Adrenal gland (tissue), 9 donors: ENCODE measurements at regions not wholly inside any gene's neighbourhood (a gene's known extent, or its start where the extent isn't known, plus 50 kb on each side); places are given as distances from the start of the nearest gene placed in this dataset.

ENCODE experiments used
- DNase-seq, 7 donors: peaks; one replicate each; pipeline ENCODE4 v3.0.0-alpha.2; 2019 to 2020
- H3K27ac ChIP-seq, 5 donors: fragments of 200-600 bp; sonication (generic) in 4 of 5; 1 replicate in 3 of 5; 2 replicates in 2 of 5; pipeline versions ENCODE4 v1.5.1 to v1.8.0; 2016 to 2020; ENCODE audit warnings: mild to moderate bottlenecking in 1 of 5
- H3K27me3 ChIP-seq: fragments of 200-600 bp; 2 replicates; pipeline ENCODE4 v1.8.0; 2021
- H3K36me3 ChIP-seq, 2 donors: fragments of 200-600 bp; replicated peaks in 1 of 2; 1 replicate in 1 of 2; 2 replicates in 1 of 2; pipeline versions ENCODE4 v1.5.1 to v1.8.0; 2018 to 2022
- H3K4me1 ChIP-seq, 2 donors: fragments of 200-600 bp; replicated peaks in 1 of 2; 1 replicate in 1 of 2; 2 replicates in 1 of 2; pipeline versions ENCODE4 v1.5.1 to v1.8.0; 2018 to 2021
- H3K4me3 ChIP-seq, 4 donors: fragments of 200-600 bp; sonication (generic) in 3 of 4; one replicate each; pipeline ENCODE4 v1.5.1; 2016 to 2018
- H3K9me3 ChIP-seq, 3 donors: fragments of 200-600 bp; sonication (generic) in 1 of 3; replicated peaks in 1 of 3; 1 replicate in 2 of 3; 2 replicates in 1 of 3; pipeline versions ENCODE4 v1.5.1 to v1.8.0; 2016 to 2021
- CTCF ChIP-seq, 6 experiments: fragments of 450-650 bp in 4 of 6; fragments of 200-600 bp in 2 of 6; sonication (generic) in 1 of 6; IDR thresholded peaks; 1 replicate in 5 of 6; 2 replicates in 1 of 6; pipeline versions ENCODE4 v1.5.1 to v1.8.0; 2016 to 2021; ENCODE audit warnings: antibody characterized with exemption in 6 of 6, mild to moderate bottlenecking in 2 of 6, moderate library complexity in 1 of 6
- POLR2A ChIP-seq, 2 donors: fragments of 450-650 bp; IDR thresholded peaks; one replicate each; pipeline ENCODE4 v1.6.1; 2017; ENCODE audit warnings: antibody characterized with exemption in 2 of 2, mild to moderate bottlenecking in 2 of 2, moderate library complexity in 1 of 2
- WGBS, 4 donors: extraction: QIAGEN DNeasy Blood & Tissue Kit in 2 of 4; methylation state at CpG; one replicate each; pipeline versions ENCODE4 v1.1.5 to v1.1.7; 2013 to 2017; 5-methylcytosine and 5-hydroxymethylcytosine counted together
- intact Hi-C, 2 donors: fragments of 100-400 bp; cut with DNase I; formaldehyde crosslinking; loops; one replicate each; pipeline versions ENCODE4 v1.14.1 to v1.15.0; 2022 to 2023
- donor health status: healthy with polysubstance abuse.
- donor health status: Bipolar disorder and iron deficiency.
- donor health status: DM: yes; HTN: yes; CAD: no.
- donor health status: DM: no; HTN: no; CAD: no.
- donor health status: DM: no; HTN: no; CAD: no.

- no peak for TF ChIP-seq CTCF (IDR thresholded peaks at IDR 0.05)
- TF ChIP-seq POLR2A (IDR thresholded peaks at IDR 0.05): no peak
- intact Hi-C loops: no loop called here
- Histone ChIP-seq H3K9me3 (no peaks in the 10 kb centered on the region), H3K4me3 (no peak overlapping the region), H3K27ac (no peak overlapping the region), H3K36me3 (no peaks in the 10 kb centered on the region), H3K27me3 (no peaks in the 10 kb centered on the region), H3K4me1 (no peaks in the 10 kb centered on the region)
- no peak for DNase-seq
- 70 to 86% (median 83%) methylated on average over 2 of the region's 2 CpGs for WGBS, 4 donors
These were observed 392.3 kb downstream of the OMA1 start for GRCh38 chr1:58154256-58154655.

- intact Hi-C loops: no loop called here
These were observed 393.8 kb downstream of the OMA1 start for GRCh38 chr1:58152697-58153096.

DNA sequence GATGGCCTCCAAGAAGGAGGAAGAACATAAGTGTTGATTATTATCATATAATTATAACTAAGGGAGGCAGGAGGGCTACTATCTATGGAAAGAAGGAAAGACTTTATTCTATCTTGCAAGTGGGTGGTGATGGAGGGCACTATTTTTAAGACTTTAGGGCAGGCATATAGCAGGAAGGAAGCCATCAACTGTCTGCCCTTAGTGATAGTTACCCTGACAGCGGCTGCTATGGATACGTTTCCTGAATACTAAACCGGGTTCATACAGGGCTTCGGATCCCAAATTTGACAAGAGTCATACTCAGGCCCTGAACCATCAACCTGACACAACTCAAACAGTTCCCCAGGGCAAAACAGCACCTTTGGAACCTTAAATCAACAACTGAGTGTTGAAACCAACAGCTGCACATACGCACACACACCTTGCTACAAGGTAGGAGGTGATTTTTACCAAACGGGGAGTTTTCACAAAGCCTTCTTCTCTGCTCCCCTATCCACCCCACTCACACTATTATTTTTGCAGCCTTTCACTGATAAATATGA lies 397.2 kb downstream of the OMA1 start:
- TF ChIP-seq CTCF (IDR thresholded peaks at IDR 0.05): no peak
- TF ChIP-seq POLR2A (IDR thresholded peaks at IDR 0.05): no peak
- intact Hi-C loops: no loop called here
- Histone ChIP-seq H3K4me1 (no peaks in the 10 kb centered on the region), H3K36me3 (no peaks in the 10 kb centered on the region), H3K4me3 (no peak overlapping the region), H3K9me3 (no peaks in the 10 kb centered on the region), H3K27me3 (no peaks in the 10 kb centered on the region), H3K27ac (no peak overlapping the region)
- no peak for DNase-seq
- 51 to 66% (median 64%) methylated on average over 6 of the region's 6 CpGs for WGBS, 4 donors

More at GRCh38 chr1:58152697-58153096, 393.8 kb downstream of the OMA1 start:
- WGBS, 4 donors: 80 to 94% (median 89%) methylated on average over 3 of the region's 3 CpGs
- H3K4me1 ChIP-seq: no peaks in the 10 kb centered on the region
- H3K36me3 ChIP-seq: no peaks in the 10 kb centered on the region
- DNase-seq: no peak
- H3K27ac ChIP-seq: no peak overlapping the region
- H3K9me3 ChIP-seq: no peaks in the 10 kb centered on the region
- no peak overlapping the region for H3K4me3 ChIP-seq
- no peak for TF ChIP-seq POLR2A (IDR thresholded peaks at IDR 0.05)
- no peak for TF ChIP-seq CTCF (IDR thresholded peaks at IDR 0.05)
- H3K27me3 ChIP-seq: no peaks in the 10 kb centered on the region

DNA sequence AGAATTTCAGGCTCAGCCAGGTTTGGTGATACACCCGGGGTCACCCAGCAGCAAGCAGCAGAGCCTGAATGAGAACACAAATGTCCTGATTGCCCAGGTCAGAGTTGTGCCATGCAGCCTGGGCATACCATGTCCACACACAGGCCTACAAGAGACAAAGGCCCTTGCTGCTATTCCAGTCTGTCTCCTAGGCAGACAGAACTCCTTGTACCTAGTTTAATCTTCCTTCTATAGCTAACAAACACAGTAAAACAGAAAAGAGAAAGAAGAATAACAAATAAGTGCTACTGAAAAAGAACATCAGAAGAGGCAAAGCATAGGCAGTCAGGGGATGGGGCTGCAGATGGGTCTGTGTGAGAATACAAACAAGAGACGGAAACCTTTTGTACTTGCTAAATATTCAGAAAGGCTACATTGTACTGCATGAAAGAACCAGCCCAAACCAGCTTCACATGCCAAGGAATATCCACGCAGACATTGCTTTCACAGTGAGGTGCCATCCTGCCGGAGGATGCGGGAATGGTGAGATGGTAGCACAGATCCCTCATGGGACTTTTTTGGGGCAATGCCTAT lies 401.7 kb downstream of the OMA1 start:
- intact Hi-C loops: no loop called here
- 83 to 95% (median 92%) methylated on average over 5 of the region's 5 CpGs for WGBS, 4 donors
- Histone ChIP-seq H3K27me3 (no peaks in the 10 kb centered on the region), H3K4me1 (no peaks in the 10 kb centered on the region), H3K36me3 (no peaks in the 10 kb centered on the region), H3K9me3 (no peaks in the 10 kb centered on the region), H3K4me3 (no peak overlapping the region), H3K27ac (no peak overlapping the region)
- TF ChIP-seq CTCF (IDR thresholded peaks at IDR 0.05) (no peak), POLR2A (IDR thresholded peaks at IDR 0.05) (no peak)
- no peak for DNase-seq
